ENCODE measurements at regions not wholly inside any gene's neighbourhood (a gene's known extent, or its start where the extent isn't known, plus 50 kb on each side); places are given as distances from the start of the nearest gene placed in this dataset.

DNA sequence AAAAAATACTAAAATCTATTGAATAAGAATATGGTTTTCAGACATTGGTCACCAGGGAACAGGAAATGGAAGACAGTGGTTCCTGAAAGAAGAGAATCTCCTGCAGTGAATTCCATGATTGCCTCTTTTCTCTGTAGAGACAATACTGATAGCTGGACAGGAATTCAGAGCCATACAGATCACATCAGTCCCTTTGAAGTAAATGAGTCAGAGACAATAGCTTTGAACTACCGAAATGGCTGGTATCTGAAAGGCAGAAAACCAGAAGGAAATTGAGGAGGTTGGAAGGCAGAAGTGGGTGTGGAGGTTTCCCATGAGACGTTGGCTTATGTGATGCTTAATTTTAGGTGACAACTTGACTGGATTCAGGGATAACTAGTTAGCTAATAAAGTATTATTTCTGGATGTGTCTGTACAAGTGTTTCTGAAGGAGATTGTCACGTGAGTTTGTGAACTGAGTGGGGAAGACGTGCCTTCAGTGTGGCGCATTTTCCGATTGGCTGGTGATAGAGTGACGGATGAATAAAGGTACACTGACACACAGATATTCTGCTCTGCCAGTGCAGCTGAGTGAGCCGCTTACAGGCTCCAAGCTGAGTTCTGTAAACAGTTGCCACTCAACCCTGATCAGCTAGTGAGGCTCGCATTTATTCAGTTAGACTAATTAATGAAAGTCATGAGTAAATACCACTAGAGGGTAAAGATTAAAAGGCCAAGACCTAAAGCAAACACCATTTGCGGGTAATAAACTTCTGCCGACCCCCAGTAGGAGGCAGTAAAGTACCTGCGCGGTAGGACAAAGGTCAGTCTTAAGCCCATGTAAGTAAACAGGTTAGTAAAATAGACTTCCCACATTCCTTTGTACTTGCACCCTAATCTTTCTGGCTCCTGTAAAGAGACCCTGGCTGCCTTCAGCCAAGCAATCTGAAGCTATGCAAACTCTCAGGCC, 1298.6 kb downstream of the SI start:
- WGBS, 2 donors: 35 to 63% methylated on average over 13 of the region's 13 CpGs
- intact Hi-C loops (cut with DNase I): no loop called here
- no peak for TF ChIP-seq CTCF (IDR thresholded peaks at IDR 0.05)
- TF ChIP-seq EP300 (IDR thresholded peaks at IDR 0.05): no peak
- TF ChIP-seq POLR2A (IDR thresholded peaks at IDR 0.05): no peak
- no peak for TF ChIP-seq POLR2AphosphoS5 (IDR thresholded peaks at IDR 0.05)
- Histone ChIP-seq H3K36me3 (no peaks in the 10 kb centered on the region), H3K27ac (no peak overlapping the region), H3K27me3 (no peaks in the 10 kb centered on the region), H3K4me1 (no peaks in the 10 kb centered on the region), H3K9me3 (no peaks in the 10 kb centered on the region), H3K4me3 (no peak overlapping the region)
- DNase-seq: no peak

- Histone ChIP-seq H3K4me1 (no peaks in the 10 kb centered on the region), H3K9me3 (no peaks in the 10 kb centered on the region), H3K36me3 (no peaks in the 10 kb centered on the region), H3K27ac (no peak overlapping the region), H3K27me3 (no peaks in the 10 kb centered on the region), H3K4me3 (no peak overlapping the region)
- TF ChIP-seq EP300 (IDR thresholded peaks at IDR 0.05) (no peak), POLR2A (IDR thresholded peaks at IDR 0.05) (no peak), POLR2AphosphoS5 (IDR thresholded peaks at IDR 0.05) (no peak), CTCF (IDR thresholded peaks at IDR 0.05) (no peak)
- no peak for DNase-seq
- intact Hi-C loops (cut with DNase I): no loop called here
Observed at GRCh38 chr3:163776743-163777142, 1301.6 kb downstream of the SI start.

DNA sequence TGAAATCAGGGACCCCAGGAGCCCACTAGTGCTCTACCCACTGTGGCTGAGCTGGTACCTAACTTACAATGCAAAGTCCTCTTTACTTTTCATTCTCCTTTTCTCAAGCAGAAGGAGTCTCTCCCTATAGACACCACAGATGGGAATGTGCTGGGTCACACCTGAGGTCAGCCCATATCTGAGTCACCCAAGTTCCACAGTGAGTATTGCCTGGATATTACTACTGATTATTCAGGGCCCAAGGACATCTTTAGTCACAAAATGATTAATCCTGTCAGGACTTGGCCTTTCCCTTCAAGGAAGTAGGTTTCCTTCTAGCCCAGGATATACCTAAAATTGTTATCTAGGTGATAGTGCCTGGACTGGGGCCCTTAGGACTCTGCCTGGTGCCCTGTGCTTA, 1305.2 kb downstream of the SI start:
- Histone ChIP-seq H3K4me1 (no peaks in the 10 kb centered on the region), H3K36me3 (no peaks in the 10 kb centered on the region), H3K27me3 (no peaks in the 10 kb centered on the region), H3K4me3 (no peak overlapping the region), H3K9me3 (no peaks in the 10 kb centered on the region), H3K27ac (no peak overlapping the region)
- TF ChIP-seq CTCF (IDR thresholded peaks at IDR 0.05): no peak
- no peak for TF ChIP-seq POLR2AphosphoS5 (IDR thresholded peaks at IDR 0.05)
- TF ChIP-seq EP300 (IDR thresholded peaks at IDR 0.05): no peak
- TF ChIP-seq POLR2A (IDR thresholded peaks at IDR 0.05): no peak
- intact Hi-C loops (cut with DNase I): no loop called here
- DNase-seq: no peak

GRCh38 chr3:163768048-163768447, 1310.2 kb downstream of the SI start:
- intact Hi-C loops (cut with DNase I): no loop called here
- Histone ChIP-seq H3K4me1 (no peaks in the 10 kb centered on the region), H3K36me3 (no peaks in the 10 kb centered on the region), H3K4me3 (no peak overlapping the region), H3K27ac (no peak overlapping the region), H3K27me3 (no peaks in the 10 kb centered on the region), H3K9me3 (no peaks in the 10 kb centered on the region)
- no peak for TF ChIP-seq POLR2AphosphoS5 (IDR thresholded peaks at IDR 0.05)
- TF ChIP-seq POLR2A (IDR thresholded peaks at IDR 0.05): no peak
- no peak for TF ChIP-seq EP300 (IDR thresholded peaks at IDR 0.05)
- no peak for TF ChIP-seq CTCF (IDR thresholded peaks at IDR 0.05)
- no peak for DNase-seq

DNA sequence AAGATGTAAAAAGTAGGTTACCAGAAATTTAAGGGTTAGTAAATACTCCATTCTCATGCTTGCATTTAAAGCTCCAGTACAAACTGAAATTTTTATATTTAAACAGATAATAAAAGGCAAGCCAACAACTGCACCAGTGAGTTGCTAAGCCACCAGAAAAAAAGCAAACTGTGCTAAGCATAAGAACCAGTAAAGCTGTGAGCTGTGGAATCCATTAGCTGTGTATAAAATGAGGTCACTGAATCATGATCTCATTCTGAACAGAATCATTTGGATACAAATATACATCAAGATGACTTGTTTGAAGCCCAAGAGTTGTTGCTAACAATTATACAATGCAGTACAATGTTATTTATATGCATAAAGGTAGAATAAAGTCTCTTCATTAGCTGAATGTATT, 1312.2 kb downstream of the SI start:
- TF ChIP-seq POLR2AphosphoS5 (IDR thresholded peaks at IDR 0.05) (no peak), EP300 (IDR thresholded peaks at IDR 0.05) (no peak), CTCF (IDR thresholded peaks at IDR 0.05) (no peak), POLR2A (IDR thresholded peaks at IDR 0.05) (no peak)
- no peak overlapping the region for H3K4me3 ChIP-seq
- H3K9me3 ChIP-seq: no peaks in the 10 kb centered on the region
- intact Hi-C loops (cut with DNase I): no loop called here
- H3K4me1 ChIP-seq: no peaks in the 10 kb centered on the region
- no peak for DNase-seq
- no peaks in the 10 kb centered on the region for H3K36me3 ChIP-seq
- H3K27ac ChIP-seq: no peak overlapping the region
- H3K27me3 ChIP-seq: no peaks in the 10 kb centered on the region
